ENCODE measurements at regions not wholly inside any gene's neighbourhood (a gene's known extent, or its start where the extent isn't known, plus 50 kb on each side); places are given as distances from the start of the nearest gene placed in this dataset.

- intact Hi-C loops (cut with DNase I; ENCODE audit: low total_unique reads) = no loop called here
- DNase-seq (ENCODE audit: low spot score in 2 of 2) = no peak
- TF ChIP-seq CTCF (IDR thresholded peaks at IDR 0.05) = no peak
- no peak for TF ChIP-seq POLR2A (IDR thresholded peaks at IDR 0.05)
- H3K4me3 ChIP-seq (ENCODE audit: low read depth, poor library complexity, severe bottlenecking) = no peak overlapping the region
- 78 to 81% methylated on average over 3 of the region's 3 CpGs for WGBS, 2 donors
Measured at GRCh38 chr4:11105715-11106114, 323.0 kb downstream of the HS3ST1 start.

- no peak for TF ChIP-seq POLR2A (IDR thresholded peaks at IDR 0.05)
- no peak for TF ChIP-seq CTCF (IDR thresholded peaks at IDR 0.05)
- 80 to 95% methylated on average over 3 of the region's 3 CpGs for WGBS, 2 donors
- intact Hi-C loops (cut with DNase I; ENCODE audit: low total_unique reads) = no loop called here
- H3K4me3 ChIP-seq (ENCODE audit: low read depth, poor library complexity, severe bottlenecking) = no peak overlapping the region
- DNase-seq (ENCODE audit: low spot score in 2 of 2) = no peak
Measured at GRCh38 chr4:11098461-11098860, 330.2 kb downstream of the HS3ST1 start.

- no peak for DNase-seq (ENCODE audit: low spot score in 2 of 2)
- no peak for TF ChIP-seq POLR2A (IDR thresholded peaks at IDR 0.05)
- no peak for TF ChIP-seq CTCF (IDR thresholded peaks at IDR 0.05)
- 78 to 83% methylated on average over 2 of the region's 2 CpGs for WGBS, 2 donors
- intact Hi-C loops (cut with DNase I; ENCODE audit: low total_unique reads) = no loop called here
- H3K4me3 ChIP-seq (ENCODE audit: low read depth, poor library complexity, severe bottlenecking) = no peak overlapping the region
Measured at GRCh38 chr4:11097725-11098124, 331.0 kb downstream of the HS3ST1 start.

GRCh38 chr4:11081006-11081405, 347.7 kb downstream of the HS3ST1 start:
- intact Hi-C loops (cut with DNase I; ENCODE audit: low total_unique reads) = no loop called here
- DNase-seq (ENCODE audit: low spot score in 2 of 2) = no peak
- TF ChIP-seq CTCF (IDR thresholded peaks at IDR 0.05) (no peak), POLR2A (IDR thresholded peaks at IDR 0.05) (no peak)
- H3K4me3 ChIP-seq (ENCODE audit: low read depth, poor library complexity, severe bottlenecking) = no peak overlapping the region

- intact Hi-C loops (cut with DNase I; ENCODE audit: low total_unique reads) = no loop called here
- TF ChIP-seq CTCF (IDR thresholded peaks at IDR 0.05) (no peak), POLR2A (IDR thresholded peaks at IDR 0.05) (no peak)
- no peak overlapping the region for H3K4me3 ChIP-seq (ENCODE audit: low read depth, poor library complexity, severe bottlenecking)
- DNase-seq (ENCODE audit: low spot score in 2 of 2) = no peak
- 39 to 42% methylated on average over 1 of the region's 1 CpG for WGBS, 2 donors
Measured at GRCh38 chr4:11079171-11079570, 349.5 kb downstream of the HS3ST1 start.

GRCh38 chr4:11074581-11075241, 354.0 kb downstream of the HS3ST1 start:
- no peak overlapping the region for H3K4me3 ChIP-seq (ENCODE audit: low read depth, poor library complexity, severe bottlenecking)
- no peak for TF ChIP-seq POLR2A (IDR thresholded peaks at IDR 0.05)
- TF ChIP-seq CTCF (IDR thresholded peaks at IDR 0.05) = no peak
- 63 to 74% methylated on average over 4 of the region's 4 CpGs for WGBS, 2 donors
- DNase-seq (ENCODE audit: low spot score in 2 of 2) = no peak
- intact Hi-C loops (cut with DNase I; ENCODE audit: low total_unique reads) = no loop called here
